Cardiac muscle cell (in vitro differentiated cells and primary cell): ENCODE measurements at regions not wholly inside any gene's neighbourhood (a gene's known extent, or its start where the extent isn't known, plus 50 kb on each side); places are given as distances from the start of the nearest gene placed in this dataset.

Experiments used
- DNase-seq, 2 donors: peaks; one replicate each; pipeline versions ENCODE4 v3.0.0 to v3.0.0-alpha.2; 2010 to 2017; ENCODE audit warnings: low read depth in 1 of 2, low spot score in 1 of 2
- H3K27ac ChIP-seq: fragments of 200-600 bp; sonication (generic); 2 replicates; pipeline ENCODE4 v1.5.1; 2016
- H3K27me3 ChIP-seq: fragments of 200-600 bp; sonication (generic); 2 replicates; pipeline ENCODE4 v1.6.0; 2016; ENCODE audit warnings: control low read depth
- H3K36me3 ChIP-seq: fragments of 200-600 bp; sonication (generic); 2 replicates; pipeline ENCODE4 v1.5.1; 2016; ENCODE audit warnings: control low read depth
- H3K4me1 ChIP-seq: fragments of 200-600 bp; sonication (generic); 2 replicates; pipeline ENCODE4 v1.8.1; 2017; ENCODE audit warnings: low read depth, mild to moderate bottlenecking, mixed run types
- H3K4me3 ChIP-seq: fragments of 200-600 bp; sonication (generic); 2 replicates; pipeline ENCODE4 v1.5.1; 2016; ENCODE audit warnings: mild to moderate bottlenecking
- H3K9me3 ChIP-seq: fragments of 200-600 bp; sonication (generic); 2 replicates; pipeline ENCODE4 v1.5.1; 2017; ENCODE audit warnings: low read depth, mild to moderate bottlenecking, control low read depth
- TF ChIP-seq, protein P1 (sequence below): IDR thresholded peaks from 2 replicates; pipeline ENCODE4 v1.5.1; 2012; ENCODE audit warnings: low read depth, mild to moderate bottlenecking, low read length

- DNase-seq, result no peak
- TF ChIP-seq, protein P1, sequence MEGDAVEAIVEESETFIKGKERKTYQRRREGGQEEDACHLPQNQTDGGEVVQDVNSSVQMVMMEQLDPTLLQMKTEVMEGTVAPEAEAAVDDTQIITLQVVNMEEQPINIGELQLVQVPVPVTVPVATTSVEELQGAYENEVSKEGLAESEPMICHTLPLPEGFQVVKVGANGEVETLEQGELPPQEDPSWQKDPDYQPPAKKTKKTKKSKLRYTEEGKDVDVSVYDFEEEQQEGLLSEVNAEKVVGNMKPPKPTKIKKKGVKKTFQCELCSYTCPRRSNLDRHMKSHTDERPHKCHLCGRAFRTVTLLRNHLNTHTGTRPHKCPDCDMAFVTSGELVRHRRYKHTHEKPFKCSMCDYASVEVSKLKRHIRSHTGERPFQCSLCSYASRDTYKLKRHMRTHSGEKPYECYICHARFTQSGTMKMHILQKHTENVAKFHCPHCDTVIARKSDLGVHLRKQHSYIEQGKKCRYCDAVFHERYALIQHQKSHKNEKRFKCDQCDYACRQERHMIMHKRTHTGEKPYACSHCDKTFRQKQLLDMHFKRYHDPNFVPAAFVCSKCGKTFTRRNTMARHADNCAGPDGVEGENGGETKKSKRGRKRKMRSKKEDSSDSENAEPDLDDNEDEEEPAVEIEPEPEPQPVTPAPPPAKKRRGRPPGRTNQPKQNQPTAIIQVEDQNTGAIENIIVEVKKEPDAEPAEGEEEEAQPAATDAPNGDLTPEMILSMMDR, result no peak
Measured at GRCh38 chr1:87972811-87973210, 644.1 kb downstream of the LMO4 start.

DNA sequence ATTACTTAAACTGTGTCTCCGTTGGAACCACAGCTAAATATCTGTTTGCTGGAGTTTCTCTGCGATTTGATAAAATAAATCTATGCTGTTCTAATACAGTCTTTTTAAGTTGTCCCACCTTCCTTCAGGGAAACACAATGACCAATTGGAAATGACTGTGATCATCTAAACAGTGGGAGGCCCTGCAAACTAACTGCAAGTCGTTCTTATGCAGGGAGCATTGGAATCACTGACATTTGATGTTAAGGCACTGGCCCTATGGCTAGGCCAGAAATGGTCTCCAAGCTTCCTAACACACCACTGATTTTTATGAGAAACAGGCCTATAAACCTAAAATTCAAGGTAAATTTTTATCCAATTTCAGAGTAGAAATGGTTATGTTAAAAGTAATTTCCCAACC, 645.2 kb downstream of the LMO4 start:
- H3K4me1 ChIP-seq, result peaks cover 22% of the 10 kb centered on the region
- no peaks in the 10 kb centered on the region for H3K27me3 ChIP-seq
- no peak overlapping the region for H3K4me3 ChIP-seq
- no peak for DNase-seq
- TF ChIP-seq, protein P1, result no peak
- H3K27ac ChIP-seq, result no peak overlapping the region
- H3K36me3 ChIP-seq, result no peaks in the 10 kb centered on the region
- H3K9me3 ChIP-seq, result no peaks in the 10 kb centered on the region

More at GRCh38 chr1:87972811-87973210, 644.1 kb downstream of the LMO4 start:
- Histone ChIP-seq H3K4me3 (no peak overlapping the region), H3K27me3 (no peaks in the 10 kb centered on the region), H3K4me1 (peaks cover 21% of the 10 kb centered on the region), H3K36me3 (no peaks in the 10 kb centered on the region), H3K27ac (no peak overlapping the region), H3K9me3 (no peaks in the 10 kb centered on the region)

DNA sequence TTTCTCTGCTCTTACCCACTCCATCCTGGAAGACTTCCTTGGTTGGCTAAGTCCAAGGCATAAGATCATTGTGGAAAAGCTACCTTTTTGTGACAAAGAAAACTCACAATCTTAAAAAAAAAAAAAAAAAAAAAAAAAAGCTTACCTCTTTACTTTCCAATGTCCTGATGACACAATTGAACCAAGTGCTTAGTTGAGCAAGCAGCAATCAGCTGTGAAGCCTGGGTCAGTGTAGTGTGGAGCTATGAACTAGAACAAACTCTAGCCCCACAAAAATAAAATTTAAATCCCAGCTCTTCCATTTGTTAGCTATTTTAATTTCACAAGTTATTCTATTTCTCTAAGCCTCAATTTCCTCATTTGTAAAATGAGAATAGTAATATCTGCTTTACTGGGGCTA, 647.6 kb downstream of the LMO4 start:
- H3K4me1 ChIP-seq, result peaks cover 32% of the 10 kb centered on the region
- no peaks in the 10 kb centered on the region for H3K9me3 ChIP-seq
- no peak overlapping the region for H3K27ac ChIP-seq
- no peaks in the 10 kb centered on the region for H3K27me3 ChIP-seq
- H3K36me3 ChIP-seq, result no peaks in the 10 kb centered on the region
- no peak for DNase-seq
- TF ChIP-seq, protein P1, result no peak
- no peak overlapping the region for H3K4me3 ChIP-seq

DNA sequence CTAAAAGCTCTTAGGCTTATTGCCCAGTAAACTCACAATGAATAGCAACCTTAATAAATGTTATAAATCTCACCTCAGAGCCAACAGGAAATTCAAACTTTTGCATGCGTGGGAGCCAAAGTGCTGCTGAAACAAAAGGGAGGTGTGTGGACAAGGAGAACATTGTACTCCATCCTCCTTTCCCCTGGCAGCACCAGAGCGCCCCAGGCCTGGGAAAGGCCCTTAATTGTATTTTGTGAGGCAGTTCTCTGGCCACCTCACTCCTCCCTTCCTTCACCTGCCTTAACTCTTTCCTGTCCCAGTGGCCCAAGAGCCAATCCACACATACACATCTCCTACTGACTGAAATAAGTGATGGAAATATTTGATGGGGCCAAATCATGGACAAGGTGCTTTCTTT, 648.5 kb downstream of the LMO4 start:
- H3K9me3 ChIP-seq, result no peaks in the 10 kb centered on the region
- no peak overlapping the region for H3K27ac ChIP-seq
- H3K36me3 ChIP-seq, result no peaks in the 10 kb centered on the region
- H3K27me3 ChIP-seq, result no peaks in the 10 kb centered on the region
- DNase-seq, result no peak
- TF ChIP-seq, protein P1, result no peak
- H3K4me1 ChIP-seq, result peaks cover 35% of the 10 kb centered on the region
- no peak overlapping the region for H3K4me3 ChIP-seq

- peaks cover 45% of the 10 kb centered on the region for H3K4me1 ChIP-seq
- peak overlapping the region; percentile 28 for H3K27ac ChIP-seq
- H3K27me3 ChIP-seq, result no peaks in the 10 kb centered on the region
- no peaks in the 10 kb centered on the region for H3K9me3 ChIP-seq
- no peak for DNase-seq
- TF ChIP-seq, protein P1, result no peak
- no peaks in the 10 kb centered on the region for H3K36me3 ChIP-seq
- H3K4me3 ChIP-seq, result no peak overlapping the region
Measured at GRCh38 chr1:87979079-87979478, 650.4 kb downstream of the LMO4 start.

- Histone ChIP-seq H3K27me3 (no peaks in the 10 kb centered on the region), H3K9me3 (no peaks in the 10 kb centered on the region), H3K4me3 (no peak overlapping the region), H3K27ac (no peak overlapping the region), H3K4me1 (peaks cover 53% of the 10 kb centered on the region), H3K36me3 (no peaks in the 10 kb centered on the region)
- DNase-seq, result no peak
- TF ChIP-seq, protein P1, result no peak
Measured at GRCh38 chr1:87980494-87980893, 651.8 kb downstream of the LMO4 start.
